ENCODE measurements at regions not wholly inside any gene's neighbourhood (a gene's known extent, or its start where the extent isn't known, plus 50 kb on each side); places are given as distances from the start of the nearest gene placed in this dataset.
A peak's percentile ranks its signal among the peaks of the same experiment; 100 is the strongest.
"Not testable (repeated sequence)": the region's sequence is repeated elsewhere in the genome, so short reads cannot be mapped to it uniquely, and the experiment has no call there.

GRCh38 chr1:38175121-38175520 is 128.5 kb upstream of the POU3F1 start:
- DNase-seq (ENCODE audit: low spot score) = no peak

- DNase-seq (ENCODE audit: low spot score) = no peak
These were observed 127.3 kb upstream of the POU3F1 start for GRCh38 chr1:38173848-38174247.

- no peak for DNase-seq (ENCODE audit: low spot score)
These were observed 126.7 kb upstream of the POU3F1 start for GRCh38 chr1:38173157-38173831.

- no peak for DNase-seq (ENCODE audit: low spot score)
These were observed 122.5 kb upstream of the POU3F1 start for GRCh38 chr1:38169121-38169520.

GRCh38 chr1:38168365-38168764 is 121.8 kb upstream of the POU3F1 start:
- no peak for DNase-seq (ENCODE audit: low spot score)

DNA sequence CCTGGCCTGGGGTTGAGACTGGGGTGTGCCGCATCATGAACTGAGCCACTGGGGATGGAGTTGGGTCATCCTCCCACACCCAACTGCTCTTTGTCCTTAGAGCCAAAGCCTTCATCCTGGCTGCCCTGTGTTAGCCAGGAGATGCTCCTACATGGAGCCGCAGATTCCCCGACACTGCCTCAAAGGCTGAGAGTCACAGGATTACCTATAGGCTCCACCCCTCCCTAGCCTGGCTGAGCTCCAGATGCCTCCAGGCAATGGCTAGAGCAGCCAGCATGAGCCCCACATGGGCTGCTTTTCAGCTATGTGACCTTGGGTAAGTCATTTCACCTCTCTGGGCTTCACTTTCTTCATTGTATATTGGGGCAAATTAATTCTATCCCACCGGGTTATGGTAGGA is 119.9 kb upstream of the POU3F1 start:
- DNase-seq (ENCODE audit: low spot score) = no peak

GRCh38 chr1:38153778-38154470 is 107.3 kb upstream of the POU3F1 start:
- no peak for DNase-seq (ENCODE audit: low spot score)

GRCh38 chr1:38153066-38153777 is 106.6 kb upstream of the POU3F1 start:
- DNase-seq (ENCODE audit: low spot score) = no peak

GRCh38 chr1:38152351-38153065 is 105.9 kb upstream of the POU3F1 start:
- DNase-seq (ENCODE audit: low spot score) = peak; percentile 77

GRCh38 chr1:38151399-38151798 is 104.8 kb upstream of the POU3F1 start:
- DNase-seq (ENCODE audit: low spot score) = no peak

DNA sequence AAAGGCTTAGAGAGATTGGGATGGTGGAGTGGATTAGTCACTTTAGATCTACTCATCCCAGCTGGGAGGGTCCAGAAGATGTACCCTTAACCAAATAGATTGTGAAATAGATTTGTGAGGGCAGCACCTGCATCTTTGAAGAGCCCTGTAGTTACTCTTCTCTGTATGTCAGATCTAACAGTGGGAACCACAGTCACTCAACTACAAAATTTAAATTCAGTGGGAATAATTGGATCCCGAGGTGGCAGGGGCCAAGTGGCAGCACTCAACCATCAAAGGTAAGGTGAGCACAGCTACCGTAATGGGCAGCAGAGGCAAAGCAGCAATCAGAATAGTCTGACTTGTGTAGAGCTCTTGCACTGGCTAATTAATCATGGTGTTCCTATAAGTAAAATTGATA is 99.5 kb upstream of the POU3F1 start:
- not testable (repeated sequence) for DNase-seq (ENCODE audit: low spot score)

DNA sequence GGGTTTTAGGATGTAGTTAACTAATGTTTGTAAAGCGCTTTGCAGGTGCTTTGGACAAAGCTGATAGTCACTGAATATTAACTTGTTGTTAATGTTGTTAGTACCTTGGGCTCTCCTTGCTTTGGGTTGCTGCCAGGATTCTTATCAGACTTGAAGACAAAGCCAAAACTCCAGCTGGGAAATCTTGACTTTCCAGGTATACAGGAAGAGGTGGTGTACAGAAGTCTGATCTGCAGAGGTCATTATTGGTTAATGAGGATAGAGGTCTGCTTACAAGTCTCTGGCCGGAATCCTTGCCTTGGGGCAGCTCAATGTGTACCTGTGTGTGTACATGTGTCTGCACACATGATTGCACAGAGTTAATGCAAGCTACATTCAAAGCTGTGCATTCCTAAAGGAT is 96.0 kb upstream of the POU3F1 start:
- DNase-seq (ENCODE audit: low spot score) = no peak

DNA sequence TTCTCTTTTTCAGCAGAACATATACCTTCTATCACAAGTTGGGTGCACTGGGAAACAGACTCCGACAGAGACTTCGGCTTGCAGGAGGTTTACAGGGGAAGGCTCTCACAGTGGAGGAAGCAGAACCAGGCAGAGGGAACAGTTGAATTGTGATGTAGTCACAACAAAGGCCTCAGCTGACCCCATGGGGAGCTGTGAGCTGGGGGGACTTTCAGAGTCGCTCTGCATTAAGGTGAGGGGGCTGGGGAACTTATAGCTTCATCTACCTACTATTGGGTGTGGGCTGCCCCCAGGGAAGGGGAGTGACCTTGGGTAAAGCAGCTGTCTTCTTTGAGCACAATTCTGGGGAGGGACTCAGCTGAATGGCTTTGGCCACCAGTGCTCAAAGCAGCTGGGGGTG is 94.9 kb upstream of the POU3F1 start:
- no peak for DNase-seq (ENCODE audit: low spot score)

GRCh38 chr1:38139738-38140487 is 93.3 kb upstream of the POU3F1 start:
- DNase-seq (ENCODE audit: low spot score) = no peak

GRCh38 chr1:38138498-38139233 is 92.1 kb upstream of the POU3F1 start:
- DNase-seq (ENCODE audit: low spot score) = peak; percentile 79

DNA sequence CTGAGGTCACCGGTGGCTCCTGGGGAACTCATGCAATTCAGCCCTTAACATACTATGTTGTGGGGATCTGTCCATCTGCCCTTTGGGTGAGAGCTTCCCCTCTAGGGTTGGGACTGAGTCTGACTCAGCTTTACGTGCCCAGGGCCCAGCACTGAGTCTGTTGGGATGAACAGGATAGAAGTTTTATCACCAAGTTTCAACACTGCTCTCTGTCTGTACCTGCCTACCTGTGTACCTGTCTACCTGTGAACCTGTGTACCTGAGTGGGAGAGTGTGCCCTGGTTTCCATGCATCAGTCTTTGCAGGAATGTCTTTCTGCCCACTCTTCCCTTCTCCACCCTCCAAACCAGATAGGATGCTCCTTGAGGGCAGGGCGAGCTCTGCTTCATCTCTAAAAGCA is 90.6 kb upstream of the POU3F1 start:
- DNase-seq (ENCODE audit: low spot score) = no peak

DNA sequence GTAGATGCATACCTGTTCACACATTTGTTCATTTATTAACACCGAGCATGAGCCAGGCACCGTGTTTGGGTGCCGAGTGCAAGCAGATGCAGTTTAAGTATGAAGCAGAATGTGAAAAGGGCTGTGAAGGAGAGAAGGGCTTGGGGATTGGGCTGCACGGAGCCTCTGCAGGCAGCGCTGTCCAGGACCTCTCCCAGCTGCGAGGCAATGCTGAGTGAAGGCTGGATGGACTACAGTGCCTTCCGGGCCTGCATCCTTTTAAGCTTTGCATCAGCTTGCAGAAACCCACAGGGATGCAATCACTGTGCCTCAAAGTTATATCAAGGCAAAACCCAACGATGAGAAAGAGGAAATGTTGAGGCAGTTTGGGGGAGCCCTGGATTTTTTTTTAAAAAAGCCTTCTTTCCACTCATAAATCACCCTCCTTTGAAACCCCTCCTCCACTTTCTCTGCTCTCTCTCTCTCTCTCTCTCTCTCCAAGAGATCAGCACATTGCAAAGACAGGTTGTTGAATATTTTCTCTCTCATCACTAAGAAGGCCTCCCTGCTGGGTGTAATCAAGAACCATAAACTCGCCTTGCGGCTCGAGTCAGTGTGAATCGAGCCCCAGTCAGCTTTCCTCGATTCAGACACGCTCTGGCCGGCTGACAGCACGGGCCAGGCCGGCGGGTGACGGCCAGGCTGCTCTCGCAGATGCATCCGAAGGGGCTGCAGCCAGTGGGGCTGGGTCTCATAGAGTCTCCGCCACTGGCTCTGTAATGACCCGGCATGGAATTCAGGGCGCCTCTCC is 89.2 kb upstream of the POU3F1 start:
- no peak for DNase-seq (ENCODE audit: low spot score)

DNA sequence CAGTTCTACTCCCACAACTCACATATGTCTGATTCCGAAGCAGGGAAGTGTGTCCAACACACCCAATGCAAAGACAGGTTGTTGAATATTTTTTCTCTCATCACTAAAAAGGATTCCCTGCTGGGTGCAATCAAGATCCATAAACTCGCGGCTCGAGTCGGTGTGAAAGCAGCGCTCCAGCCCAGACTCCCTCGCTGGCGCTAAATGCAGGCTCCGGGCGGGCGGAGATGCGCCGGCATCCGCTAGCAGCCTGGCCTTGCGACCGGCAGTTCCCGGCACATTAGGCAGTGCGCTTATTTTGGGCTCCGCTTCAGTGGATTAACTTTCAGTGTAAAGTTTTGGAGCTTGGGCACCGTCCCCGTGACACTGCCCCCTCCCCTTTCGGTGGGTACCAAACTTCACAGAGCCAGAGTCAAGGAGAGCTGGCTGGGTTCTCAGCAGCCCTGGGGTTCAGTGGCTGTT is 87.7 kb upstream of the POU3F1 start:
- no peak for DNase-seq (ENCODE audit: low spot score)

DNA sequence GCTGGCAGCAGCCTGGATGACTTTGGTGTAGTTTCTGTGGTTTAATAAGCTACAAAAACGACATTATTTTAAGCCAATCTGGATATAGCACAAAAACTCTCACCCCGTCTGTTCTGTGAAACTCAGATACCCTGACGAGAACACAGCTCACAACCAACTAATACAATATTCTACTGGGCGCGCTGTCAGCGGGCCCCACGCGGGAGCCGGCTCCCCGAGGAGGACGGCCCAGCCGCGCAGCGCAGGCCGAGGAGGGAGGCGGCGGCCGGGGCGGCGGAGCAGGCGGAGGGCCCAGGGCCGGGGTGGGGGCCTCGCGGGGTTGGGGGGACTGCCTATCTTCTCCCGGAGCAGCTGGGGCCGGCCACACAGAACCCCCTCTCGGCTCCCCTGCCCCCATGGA is 87.2 kb upstream of the POU3F1 start:
- no peak for DNase-seq (ENCODE audit: low spot score)

DNA sequence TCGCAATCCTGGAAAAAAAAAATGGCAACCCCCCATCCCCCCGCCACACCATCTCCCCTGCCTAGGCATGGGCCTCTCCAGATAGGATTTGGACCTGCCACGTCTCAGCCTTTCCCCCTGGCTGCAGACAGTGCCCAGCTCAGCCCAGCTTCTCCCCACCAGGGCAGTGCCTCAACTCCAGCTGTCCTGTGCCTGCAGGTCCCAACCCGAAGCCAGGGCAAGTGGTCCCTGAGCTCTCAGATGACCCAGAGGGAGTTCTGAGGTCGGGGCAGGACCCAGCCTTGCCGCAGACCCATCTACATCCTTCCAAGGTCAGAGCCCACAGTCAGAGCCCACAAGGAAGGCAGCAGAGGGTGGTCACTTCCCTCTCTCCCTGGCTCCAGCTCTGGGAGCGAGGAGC is 86.7 kb upstream of the POU3F1 start:
- DNase-seq (ENCODE audit: low spot score) = no peak

Data from SW480 (cell line).